ENCODE measurements at regions not wholly inside any gene's neighbourhood (a gene's known extent, or its start where the extent isn't known, plus 50 kb on each side); places are given as distances from the start of the nearest gene placed in this dataset.

DNA sequence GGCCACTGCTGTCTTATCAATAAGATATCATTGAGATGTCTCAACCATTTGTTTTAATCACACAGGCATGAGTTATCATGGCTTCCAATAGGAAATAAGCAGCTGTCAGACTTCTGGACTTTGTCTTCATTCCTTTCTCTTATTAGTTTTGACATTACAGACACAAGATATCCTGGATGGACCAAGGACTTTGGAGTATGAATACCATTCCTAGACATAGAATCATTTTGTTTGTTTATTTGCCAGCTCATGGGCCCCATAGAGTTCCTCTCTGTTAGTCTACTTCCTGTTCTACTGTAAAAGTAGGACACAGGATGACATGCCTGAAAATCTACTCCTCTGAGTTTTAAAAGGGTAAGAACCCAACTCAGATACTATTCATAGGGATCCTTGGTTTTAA lies 77.7 kb upstream of the KCNJ16 start:
- TF ChIP-seq, protein P1, sequence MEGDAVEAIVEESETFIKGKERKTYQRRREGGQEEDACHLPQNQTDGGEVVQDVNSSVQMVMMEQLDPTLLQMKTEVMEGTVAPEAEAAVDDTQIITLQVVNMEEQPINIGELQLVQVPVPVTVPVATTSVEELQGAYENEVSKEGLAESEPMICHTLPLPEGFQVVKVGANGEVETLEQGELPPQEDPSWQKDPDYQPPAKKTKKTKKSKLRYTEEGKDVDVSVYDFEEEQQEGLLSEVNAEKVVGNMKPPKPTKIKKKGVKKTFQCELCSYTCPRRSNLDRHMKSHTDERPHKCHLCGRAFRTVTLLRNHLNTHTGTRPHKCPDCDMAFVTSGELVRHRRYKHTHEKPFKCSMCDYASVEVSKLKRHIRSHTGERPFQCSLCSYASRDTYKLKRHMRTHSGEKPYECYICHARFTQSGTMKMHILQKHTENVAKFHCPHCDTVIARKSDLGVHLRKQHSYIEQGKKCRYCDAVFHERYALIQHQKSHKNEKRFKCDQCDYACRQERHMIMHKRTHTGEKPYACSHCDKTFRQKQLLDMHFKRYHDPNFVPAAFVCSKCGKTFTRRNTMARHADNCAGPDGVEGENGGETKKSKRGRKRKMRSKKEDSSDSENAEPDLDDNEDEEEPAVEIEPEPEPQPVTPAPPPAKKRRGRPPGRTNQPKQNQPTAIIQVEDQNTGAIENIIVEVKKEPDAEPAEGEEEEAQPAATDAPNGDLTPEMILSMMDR (IDR thresholded peaks at IDR 0.05), result no peak
- TF ChIP-seq POLR2A (IDR thresholded peaks at IDR 0.05), result no peak
